Mesenchymal stem cell (in vitro differentiated cells and primary cell): ENCODE measurements at regions not wholly inside any gene's neighbourhood (a gene's known extent, or its start where the extent isn't known, plus 50 kb on each side); places are given as distances from the start of the nearest gene placed in this dataset. TPM values are rescaled to one million over a fixed set of nuclear protein-coding genes. Genes with fewer than 3 reads are reported as not detected.

Experiments used
- small RNA-seq: library from polyadenylated mRNA; stranded (forward); fragments of <200 nt; extraction: miRNeasy Mini kit (QIAGEN cat#:217004); gene quantifications from one replicate; pipeline ENCODE3, GENCODE V24; 2013; ENCODE audit warnings: low read depth

Small RNA genes in the stretch of these regions (small RNA-seq; reads per million reads assigned to genes)
- gene RF00019: not detected
- gene RF00096: not detected
- gene RNU6-901P: not detected
